Superior temporal gyrus (tissue), 1 donor: ENCODE measurements at regions not wholly inside any gene's neighbourhood (a gene's known extent, or its start where the extent isn't known, plus 50 kb on each side); places are given as distances from the start of the nearest gene placed in this dataset.

ENCODE experiments used
- DNase-seq: peaks from one replicate; pipeline ENCODE4 v3.0.0-alpha.2; 2016; ENCODE audit errors: extremely low spot score

- no peak for DNase-seq
Measured at GRCh38 chr17:12588531-12588930, 77.2 kb upstream of the MYOCD start.

GRCh38 chr17:12590417-12590816 is 75.3 kb upstream of the MYOCD start:
- no peak for DNase-seq

DNA sequence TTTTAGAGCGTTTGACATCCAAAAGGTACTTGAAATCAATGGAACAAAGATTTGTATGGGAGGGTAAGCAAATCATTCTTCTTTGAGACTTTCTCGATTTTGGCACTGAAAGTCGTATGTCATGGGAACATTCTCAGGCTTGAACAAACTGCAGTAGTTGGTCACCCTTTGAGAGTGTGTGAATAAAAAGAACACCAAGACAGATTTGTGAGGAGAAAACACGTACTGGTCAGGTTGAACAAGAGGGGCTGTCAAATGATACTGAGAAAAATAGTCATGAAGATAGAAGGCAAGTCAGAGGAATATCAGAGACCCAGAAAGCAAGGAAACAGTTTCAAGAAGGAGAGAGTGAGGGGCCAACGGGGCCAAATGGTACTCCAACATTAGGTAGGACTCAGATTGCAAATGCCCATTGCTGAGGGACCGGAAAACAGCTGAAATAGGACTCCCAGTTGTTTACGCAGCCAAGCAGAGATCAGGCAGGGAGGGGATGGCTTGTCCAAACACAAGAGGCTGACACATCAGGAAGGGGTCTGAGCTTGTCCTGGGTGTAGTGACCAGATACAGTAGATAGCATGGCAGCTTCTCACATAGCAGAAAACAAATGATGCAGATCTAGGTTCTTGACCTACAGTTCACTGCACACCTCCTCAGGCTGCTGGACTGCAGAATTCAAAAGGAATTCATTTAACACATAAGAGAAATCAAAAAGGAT is 74.5 kb upstream of the MYOCD start:
- DNase-seq: no peak

DNA sequence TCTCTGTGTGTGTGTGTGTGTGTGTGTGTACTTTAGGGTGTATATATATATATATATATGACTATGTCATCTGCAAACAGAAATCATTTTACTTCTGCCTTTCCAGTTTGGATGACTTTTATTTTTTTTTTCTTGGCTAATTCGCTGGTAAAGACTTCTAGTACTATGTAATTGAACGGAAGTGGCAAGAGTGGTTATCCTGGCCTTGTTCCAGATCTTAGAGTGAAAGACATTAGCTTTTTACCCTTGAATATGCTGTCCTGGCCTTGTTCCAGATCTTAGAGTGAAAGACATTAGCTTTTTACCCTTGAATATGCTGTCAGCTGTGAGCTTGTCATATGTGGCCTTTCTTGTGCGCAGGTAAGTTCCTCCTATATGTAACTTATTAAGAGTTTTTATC is 72.7 kb upstream of the MYOCD start:
- no peak for DNase-seq

GRCh38 chr17:12596961-12597360 is 68.7 kb upstream of the MYOCD start:
- DNase-seq: no peak

- no peak for DNase-seq
Measured at GRCh38 chr17:12597895-12598294, 67.8 kb upstream of the MYOCD start.

DNA sequence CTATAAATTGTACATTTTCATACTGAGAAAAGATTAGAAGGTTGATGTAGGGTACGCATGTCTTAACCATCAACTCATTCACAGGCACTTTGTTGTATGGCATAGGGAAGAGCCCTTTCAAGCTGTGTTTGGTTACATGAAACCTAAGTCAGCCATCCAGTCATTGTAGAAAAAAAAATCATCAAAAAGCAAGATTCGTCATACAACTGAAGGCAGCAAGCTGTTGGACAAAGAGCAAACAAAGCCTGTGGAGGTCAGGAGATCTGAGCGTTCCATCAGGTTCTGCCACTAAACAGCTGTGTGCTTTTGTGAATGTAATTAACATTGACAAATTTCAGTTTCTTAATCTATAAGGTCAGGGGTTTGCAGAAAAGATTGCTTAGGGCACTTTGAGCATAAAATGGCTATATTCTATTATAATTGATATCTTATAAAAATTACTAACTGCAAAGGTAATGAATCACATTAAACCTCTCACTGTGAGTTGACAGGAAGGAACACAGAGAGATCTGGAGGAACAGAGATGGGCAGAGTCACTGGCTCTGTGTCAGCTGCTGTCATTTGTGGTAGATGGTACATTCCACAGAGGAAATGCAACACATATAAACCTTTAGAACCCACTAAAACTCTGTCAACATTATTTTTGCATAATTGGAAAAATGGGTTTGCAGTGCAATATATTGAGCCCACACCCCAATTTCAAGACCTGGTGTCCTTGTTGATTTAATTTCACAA is 66.3 kb upstream of the MYOCD start:
- no peak for DNase-seq

DNA sequence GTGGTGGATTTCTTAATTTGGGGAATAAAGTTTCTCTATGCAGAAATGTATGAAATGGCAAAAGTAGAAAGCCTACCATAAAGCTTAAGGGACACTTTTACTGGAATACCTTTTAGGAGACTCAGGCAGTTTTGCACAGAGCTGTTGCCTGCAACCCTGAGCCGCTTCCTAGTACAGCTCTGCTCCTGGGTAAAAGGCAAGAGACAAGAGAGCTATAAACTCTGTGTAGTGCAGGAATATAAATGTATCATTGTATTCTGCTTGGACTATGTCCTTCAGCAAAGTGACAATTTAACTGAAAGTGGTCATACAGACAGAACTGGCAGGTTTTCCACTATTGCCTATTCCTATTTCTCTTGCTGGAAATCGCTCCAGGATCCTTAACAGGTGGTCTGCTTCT is 65.3 kb upstream of the MYOCD start:
- no peak for DNase-seq

DNA sequence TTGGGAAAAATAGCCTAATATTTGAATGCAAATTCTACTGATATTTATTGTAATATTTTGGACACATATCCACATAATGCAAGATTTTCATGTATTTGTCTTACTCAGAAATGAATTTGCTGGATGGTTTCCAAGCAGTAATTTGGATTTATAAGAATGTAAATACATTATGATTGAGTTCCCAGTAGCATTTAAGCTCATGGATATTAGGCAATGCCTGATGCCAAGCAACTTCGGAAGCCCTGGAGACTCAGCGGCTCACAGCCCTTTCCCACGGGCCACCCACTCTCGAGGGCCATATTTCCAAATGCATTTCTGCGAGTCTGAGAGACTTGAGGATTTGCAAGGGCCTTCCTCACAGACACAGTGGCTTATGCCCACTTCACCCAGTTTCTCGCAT is 62.1 kb upstream of the MYOCD start:
- DNase-seq: no peak

- no peak for DNase-seq
Measured at GRCh38 chr17:12605222-12605621, 60.5 kb upstream of the MYOCD start.

DNA sequence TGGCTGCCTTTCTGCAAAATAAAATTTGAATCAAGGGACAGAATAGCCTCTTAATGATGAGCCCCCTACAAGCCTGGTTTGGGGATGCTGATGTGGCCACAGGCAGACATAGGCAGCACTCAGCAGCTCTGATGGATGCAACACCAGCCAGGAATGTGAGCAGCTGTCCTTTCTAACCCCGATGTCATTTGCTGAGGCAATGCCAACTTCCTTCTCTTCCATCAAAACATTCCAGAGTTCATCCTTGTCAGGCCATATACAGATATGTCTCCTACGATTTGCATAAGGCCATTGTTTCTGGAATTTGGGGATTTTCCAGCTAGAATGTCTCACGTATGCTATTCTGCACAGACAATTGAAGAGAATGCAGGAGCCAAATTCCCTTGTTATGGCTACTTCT is 52.1 kb upstream of the MYOCD start:
- DNase-seq: no peak
